ENCODE measurements at regions not wholly inside any gene's neighbourhood (a gene's known extent, or its start where the extent isn't known, plus 50 kb on each side); places are given as distances from the start of the nearest gene placed in this dataset.
"Not testable (repeated sequence)": the region's sequence is repeated elsewhere in the genome, so short reads cannot be mapped to it uniquely, and the experiment has no call there.

- DNase-seq (ENCODE audit: extremely low spot score, insufficient read length, low read depth): no peak
- FAIRE-seq: no peak
Observed at GRCh38 chr7:32241636-32242035, 171.4 kb upstream of the PDE1C start.

- no peak for DNase-seq (ENCODE audit: extremely low spot score, insufficient read length, low read depth)
- no peak for FAIRE-seq
Observed at GRCh38 chr7:32239764-32240163, 169.6 kb upstream of the PDE1C start.

GRCh38 chr7:32228601-32229000, 158.4 kb upstream of the PDE1C start:
- FAIRE-seq (no peak), DNase-seq (ENCODE audit: extremely low spot score, insufficient read length, low read depth) (no peak)

GRCh38 chr7:32227746-32228145, 157.5 kb upstream of the PDE1C start:
- DNase-seq (ENCODE audit: extremely low spot score, insufficient read length, low read depth) (no peak), FAIRE-seq (no peak)

GRCh38 chr7:32224276-32224675, 154.1 kb upstream of the PDE1C start:
- FAIRE-seq (no peak), DNase-seq (ENCODE audit: extremely low spot score, insufficient read length, low read depth) (no peak)

GRCh38 chr7:32223721-32224120, 153.5 kb upstream of the PDE1C start:
- DNase-seq (ENCODE audit: extremely low spot score, insufficient read length, low read depth): no peak
- FAIRE-seq: no peak

GRCh38 chr7:32223071-32223650, 153.0 kb upstream of the PDE1C start:
- no peak for DNase-seq (ENCODE audit: extremely low spot score, insufficient read length, low read depth)
- FAIRE-seq: no peak

- no peak for FAIRE-seq
- no peak for DNase-seq (ENCODE audit: extremely low spot score, insufficient read length, low read depth)
Observed at GRCh38 chr7:32222251-32222900, 152.2 kb upstream of the PDE1C start.

- DNase-seq (ENCODE audit: extremely low spot score, insufficient read length, low read depth): no peak
- no peak for FAIRE-seq
Observed at GRCh38 chr7:32221736-32222135, 151.5 kb upstream of the PDE1C start.

GRCh38 chr7:32221056-32221455, 150.8 kb upstream of the PDE1C start:
- DNase-seq (ENCODE audit: extremely low spot score, insufficient read length, low read depth): no peak
- FAIRE-seq: no peak

GRCh38 chr7:32219831-32220230, 149.6 kb upstream of the PDE1C start:
- DNase-seq (ENCODE audit: extremely low spot score, insufficient read length, low read depth); FAIRE-seq: not testable (repeated sequence)

- DNase-seq (ENCODE audit: extremely low spot score, insufficient read length, low read depth) (no peak), FAIRE-seq (no peak)
Observed at GRCh38 chr7:32219416-32219815, 149.2 kb upstream of the PDE1C start.

GRCh38 chr7:32218741-32219288, 148.6 kb upstream of the PDE1C start:
- no peak for FAIRE-seq
- no peak for DNase-seq (ENCODE audit: extremely low spot score, insufficient read length, low read depth)

- no peak for FAIRE-seq
- DNase-seq (ENCODE audit: extremely low spot score, insufficient read length, low read depth): no peak
Observed at GRCh38 chr7:32218154-32218467, 147.9 kb upstream of the PDE1C start.

- FAIRE-seq: no peak
- no peak for DNase-seq (ENCODE audit: extremely low spot score, insufficient read length, low read depth)
Observed at GRCh38 chr7:32217341-32218153, 147.3 kb upstream of the PDE1C start.

- FAIRE-seq (no peak), DNase-seq (ENCODE audit: extremely low spot score, insufficient read length, low read depth) (no peak)
Observed at GRCh38 chr7:32216759-32217158, 146.6 kb upstream of the PDE1C start.

- no peak for DNase-seq (ENCODE audit: extremely low spot score, insufficient read length, low read depth)
- FAIRE-seq: no peak
Observed at GRCh38 chr7:32215697-32216096, 145.5 kb upstream of the PDE1C start.

GRCh38 chr7:32214913-32215312, 144.7 kb upstream of the PDE1C start:
- FAIRE-seq: no peak

GRCh38 chr7:32212321-32212720, 142.1 kb upstream of the PDE1C start:
- FAIRE-seq (no peak), DNase-seq (ENCODE audit: extremely low spot score, insufficient read length, low read depth) (no peak)

More at GRCh38 chr7:32214913-32215312, 144.7 kb upstream of the PDE1C start:
- no peak for DNase-seq (ENCODE audit: extremely low spot score, insufficient read length, low read depth)

GRCh38 chr7:32206987-32207386, 136.8 kb upstream of the PDE1C start:
- DNase-seq (ENCODE audit: extremely low spot score, insufficient read length, low read depth) (no peak), FAIRE-seq (no peak)

GRCh38 chr7:32206488-32206887, 136.3 kb upstream of the PDE1C start:
- FAIRE-seq (no peak), DNase-seq (ENCODE audit: extremely low spot score, insufficient read length, low read depth) (no peak)
